GM18858 (cell line): ENCODE measurements at regions not wholly inside any gene's neighbourhood (a gene's known extent, or its start where the extent isn't known, plus 50 kb on each side); places are given as distances from the start of the nearest gene placed in this dataset.
"Not testable (repeated sequence)": the region's sequence is repeated elsewhere in the genome, so short reads cannot be mapped to it uniquely, and the experiment has no call there.

Experiments
- ATAC-seq: cut with Tn5 transposase; IDR thresholded peaks from one replicate; pipeline ENCODE4 v1.9.1; 2021; ENCODE audit not compliant: unreplicated experiment

DNA sequence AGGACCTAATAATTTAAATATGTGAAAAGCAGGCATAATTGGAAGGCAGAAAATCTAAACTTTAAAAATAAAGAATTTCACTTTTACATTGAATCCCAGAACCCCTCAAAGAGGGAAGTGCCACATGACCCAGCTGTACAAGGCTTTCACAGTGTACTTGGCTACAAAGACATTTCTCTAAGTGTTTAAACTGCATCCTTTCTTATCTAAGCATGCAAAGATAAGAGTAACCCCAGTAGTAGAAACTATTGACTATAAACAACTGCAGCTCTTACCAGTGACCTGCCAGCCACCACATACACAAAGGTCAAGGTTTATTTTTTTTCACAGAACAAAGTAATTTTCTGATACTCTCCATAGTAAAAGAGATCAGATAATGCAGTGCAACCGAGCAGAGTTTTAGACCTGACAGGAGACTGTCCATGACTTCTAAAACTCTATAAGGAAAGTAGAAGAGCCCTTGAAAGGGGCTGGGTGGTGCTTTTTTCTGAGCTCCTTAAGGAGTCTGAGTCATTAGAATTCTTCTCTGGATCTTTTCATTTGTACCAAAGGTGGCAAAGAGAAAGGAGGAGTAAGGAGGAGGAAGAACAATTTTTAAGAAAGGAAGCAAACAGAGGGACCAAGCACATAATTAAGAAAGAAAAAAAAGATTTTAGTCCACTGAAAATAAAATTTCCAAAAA, 750.6 kb downstream of the PRIM2 start:
- not testable (repeated sequence) for ATAC-seq

DNA sequence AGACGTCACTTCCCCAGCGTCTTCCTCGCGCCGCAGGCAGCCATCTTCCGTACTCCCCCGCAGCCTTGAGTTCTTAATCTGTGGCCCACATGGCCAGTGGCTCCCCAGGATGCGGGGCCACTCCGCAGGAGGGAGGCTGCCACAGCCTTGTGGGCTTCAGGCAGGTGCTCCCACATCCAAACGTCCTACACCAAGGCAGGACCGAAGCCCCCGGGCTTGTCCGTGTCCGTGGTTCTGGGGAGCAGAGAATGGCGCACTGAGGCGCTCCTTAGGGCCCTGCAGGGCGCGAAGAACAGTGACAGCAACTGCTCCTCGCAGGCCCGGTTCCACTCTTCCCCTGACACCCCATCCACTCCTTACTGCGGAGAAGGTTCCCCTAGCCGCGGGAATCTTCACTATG, 755.8 kb downstream of the PRIM2 start:
- no peak for ATAC-seq

DNA sequence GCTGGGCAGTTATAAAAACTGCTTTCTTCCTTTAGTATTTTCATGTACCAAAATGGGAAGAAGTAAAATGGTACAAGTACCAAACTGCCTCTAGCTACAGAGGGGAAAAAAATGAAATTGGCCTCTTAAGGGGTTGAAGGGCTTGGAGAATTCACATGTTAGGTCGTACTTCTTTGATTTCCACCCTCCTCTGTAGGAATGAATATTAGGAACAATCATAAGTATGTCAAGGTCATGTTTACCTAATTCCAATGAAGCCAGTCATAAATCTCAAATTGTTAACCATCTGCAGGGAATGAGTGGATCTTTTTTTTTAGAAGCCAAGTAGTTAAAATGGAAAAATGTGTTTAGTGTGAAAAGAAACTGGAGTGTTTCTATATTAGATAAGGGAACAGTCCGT, 772.6 kb downstream of the PRIM2 start:
- ATAC-seq: not testable (repeated sequence)

DNA sequence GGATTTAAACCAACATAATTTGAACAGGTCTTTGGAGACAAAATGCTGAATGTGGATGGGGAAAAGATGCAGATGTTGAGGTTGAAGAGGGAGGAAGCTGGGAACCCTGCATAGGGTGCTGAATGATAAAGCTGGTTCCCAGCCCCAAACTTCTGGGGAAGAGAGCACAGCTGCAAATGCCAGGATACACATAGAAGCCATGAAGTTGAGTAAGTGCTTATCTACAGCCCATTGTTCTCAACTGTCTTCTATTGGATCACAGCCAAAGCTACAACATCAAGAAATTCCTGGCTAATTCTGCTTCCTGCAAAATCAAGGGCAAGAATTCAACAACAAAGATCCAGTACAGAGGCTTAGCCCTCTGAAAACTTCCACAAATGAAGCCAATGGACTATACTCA, 779.8 kb downstream of the PRIM2 start:
- ATAC-seq: not testable (repeated sequence)

DNA sequence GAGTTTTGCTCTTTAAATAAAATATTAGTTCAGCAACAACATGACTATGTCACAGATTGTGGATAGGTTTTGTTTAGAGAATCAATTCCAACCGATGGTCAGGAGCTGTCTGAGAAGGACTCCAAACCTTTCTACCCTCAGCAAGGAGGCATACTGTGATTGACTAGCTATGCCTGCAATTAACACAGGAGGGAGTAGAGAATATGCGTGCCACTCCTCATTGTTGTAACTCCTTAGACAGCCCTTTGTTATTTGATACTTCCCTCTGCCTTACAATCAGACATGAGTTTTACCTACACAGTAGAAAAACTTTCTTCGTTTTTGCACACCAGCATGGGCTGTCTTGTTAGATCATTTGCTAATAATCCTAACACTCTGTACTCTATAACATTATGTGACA, 796.5 kb downstream of the PRIM2 start:
- ATAC-seq: no peak

DNA sequence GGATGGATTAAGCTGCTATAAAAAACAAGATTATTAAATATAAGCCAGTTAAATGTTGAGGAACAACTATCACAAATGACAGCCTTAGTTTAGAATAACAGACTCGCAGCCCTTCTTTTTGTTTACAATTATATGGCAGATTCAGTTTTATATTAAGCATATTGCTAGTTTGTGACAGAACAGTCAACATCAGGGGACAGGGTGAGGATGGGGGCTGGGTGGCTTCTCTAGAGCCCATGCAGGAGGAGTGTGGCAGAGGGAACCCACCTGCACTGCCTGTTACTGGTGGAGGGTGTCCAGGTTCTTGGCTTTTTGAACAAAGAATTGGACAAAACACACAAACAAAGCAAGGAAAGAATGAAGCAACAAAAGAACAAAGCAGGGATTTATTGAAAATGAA, 799.7 kb downstream of the PRIM2 start:
- not testable (repeated sequence) for ATAC-seq

DNA sequence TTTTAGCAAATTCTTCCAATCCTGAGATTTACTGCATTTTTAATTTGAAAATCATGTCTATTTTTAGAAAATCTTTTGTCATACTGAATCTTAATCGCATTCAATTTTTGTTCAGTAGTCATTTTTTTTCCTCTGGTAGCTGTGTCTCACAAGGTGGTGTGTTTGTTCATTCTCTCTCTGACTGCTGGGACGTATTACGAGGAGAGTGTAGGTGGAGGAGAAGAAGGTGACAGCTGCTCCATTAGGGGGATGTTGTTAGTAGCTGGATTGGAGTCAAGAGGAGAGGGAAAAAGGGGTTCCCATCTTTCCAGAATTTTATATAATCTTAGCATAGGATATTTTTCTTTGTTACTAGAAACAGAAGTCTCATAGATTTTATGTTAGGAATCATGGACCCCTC, 804.2 kb downstream of the PRIM2 start:
- ATAC-seq: not testable (repeated sequence)

DNA sequence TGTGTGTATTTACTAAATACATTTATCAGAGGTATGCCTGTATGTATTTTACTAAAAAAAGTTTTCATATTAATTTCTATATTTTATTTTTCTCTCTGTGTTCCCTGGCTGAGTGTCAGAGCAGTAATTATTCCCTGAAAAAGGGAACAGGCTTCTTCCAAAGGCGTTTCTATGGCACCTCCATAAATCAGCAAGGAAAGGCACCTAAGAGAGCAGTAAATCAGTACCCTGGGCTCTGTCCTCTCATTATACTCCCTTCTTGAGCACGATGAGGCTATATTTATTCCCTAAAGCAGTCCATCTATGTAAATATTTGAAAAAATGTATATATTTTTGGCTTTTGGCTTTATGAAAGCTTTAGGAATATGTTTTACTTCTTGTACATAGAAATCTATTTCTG, 806.3 kb downstream of the PRIM2 start:
- not testable (repeated sequence) for ATAC-seq

DNA sequence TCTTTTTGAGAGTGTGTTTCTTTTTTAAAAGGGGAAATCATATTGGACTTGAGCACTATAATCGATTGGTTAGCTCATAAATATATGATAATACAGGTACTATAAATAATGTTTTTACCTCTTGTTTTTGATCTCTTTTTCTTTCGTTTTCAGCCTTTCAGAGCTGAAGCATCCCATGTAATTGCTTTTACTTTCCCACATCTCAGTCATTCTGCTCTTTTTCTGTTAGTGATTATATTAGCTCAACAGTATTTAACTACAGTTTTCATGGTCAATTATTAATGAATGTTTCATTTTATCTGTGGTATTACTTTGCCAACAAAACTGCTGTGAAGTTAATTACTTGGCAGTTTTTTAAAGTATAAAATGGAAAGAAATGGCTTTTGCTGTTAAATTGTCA, 811.1 kb downstream of the PRIM2 start:
- not testable (repeated sequence) for ATAC-seq

DNA sequence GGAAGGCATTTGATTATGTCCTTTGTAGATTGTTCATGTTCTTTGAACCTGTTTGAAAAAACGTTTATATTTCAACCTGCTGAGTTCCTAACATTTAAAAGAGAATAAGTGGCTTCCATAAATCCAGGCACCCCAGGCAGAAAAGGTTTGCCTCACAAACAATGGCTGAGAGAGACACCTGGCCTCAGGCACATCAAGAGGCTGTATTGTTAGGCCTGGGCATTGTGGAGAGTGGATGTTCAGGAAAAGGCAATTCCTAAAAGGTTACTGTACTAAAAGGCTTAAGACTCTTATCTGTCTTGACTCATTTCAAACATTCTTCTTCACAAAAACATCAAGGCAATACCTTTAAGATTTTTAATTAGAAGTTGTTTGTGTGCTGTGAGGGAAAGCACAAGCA, 811.7 kb downstream of the PRIM2 start:
- ATAC-seq: not testable (repeated sequence)

DNA sequence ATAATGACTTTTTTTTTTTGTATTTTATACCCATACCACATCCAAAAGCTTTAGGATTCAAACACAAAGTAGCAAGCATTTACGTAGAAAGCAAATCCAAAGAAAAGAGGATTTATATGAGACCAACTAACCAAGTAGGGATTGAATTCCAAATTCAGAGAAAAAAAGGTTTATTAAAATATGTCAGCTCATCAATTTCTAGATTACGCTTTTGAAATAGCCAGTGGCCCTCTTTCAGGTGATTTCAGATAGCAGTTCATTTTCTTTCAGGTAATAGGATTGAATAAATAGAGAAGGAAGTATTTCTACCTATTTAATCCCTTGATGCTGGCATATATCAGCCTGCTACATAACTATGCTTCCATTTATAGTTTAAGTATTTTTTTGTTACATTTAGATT, 822.3 kb downstream of the PRIM2 start:
- ATAC-seq: not testable (repeated sequence)

DNA sequence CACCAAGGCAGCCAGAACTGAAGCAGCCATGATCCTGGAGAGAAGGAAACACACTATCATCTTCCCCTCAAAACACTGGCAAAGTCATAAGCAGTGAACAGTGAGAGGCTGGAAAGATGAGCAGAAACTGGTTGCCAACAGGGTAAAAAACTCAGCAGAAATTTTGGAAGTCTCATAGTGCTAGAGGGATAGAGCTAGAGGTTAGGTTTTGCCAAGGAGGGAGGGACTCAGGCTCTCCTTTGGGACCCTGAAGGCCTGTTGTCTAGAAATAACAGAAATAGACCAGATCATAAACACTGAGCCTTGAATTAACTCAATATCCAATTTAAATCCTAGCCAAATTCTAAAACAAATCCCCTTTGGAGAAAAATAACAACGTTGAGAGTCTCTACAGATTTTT, 853.6 kb downstream of the PRIM2 start:
- ATAC-seq: not testable (repeated sequence)

DNA sequence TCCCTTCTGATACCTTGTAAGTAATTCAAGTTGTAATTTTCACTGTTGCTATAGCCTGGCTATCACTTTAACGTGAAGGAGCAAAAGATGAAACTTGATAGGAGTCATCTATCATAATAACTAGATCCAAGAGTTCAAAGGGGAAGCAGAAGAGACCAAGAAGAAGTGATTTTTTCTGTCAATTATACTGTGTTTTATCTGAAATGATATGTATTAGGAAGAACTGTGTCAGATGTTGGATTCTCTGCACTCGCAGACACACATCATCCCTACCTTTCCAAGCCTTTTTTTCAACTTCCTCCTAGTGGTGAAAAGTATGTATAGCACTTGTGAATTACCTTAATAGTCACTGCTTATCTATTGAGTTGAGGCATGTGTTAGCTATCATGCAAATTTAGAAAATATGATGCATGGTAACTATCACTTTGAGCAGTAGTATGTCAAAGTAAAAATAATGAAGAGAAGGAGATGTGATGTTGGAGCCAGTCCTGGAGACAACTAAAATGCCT, 864.2 kb downstream of the PRIM2 start:
- ATAC-seq: peak; percentile 76

DNA sequence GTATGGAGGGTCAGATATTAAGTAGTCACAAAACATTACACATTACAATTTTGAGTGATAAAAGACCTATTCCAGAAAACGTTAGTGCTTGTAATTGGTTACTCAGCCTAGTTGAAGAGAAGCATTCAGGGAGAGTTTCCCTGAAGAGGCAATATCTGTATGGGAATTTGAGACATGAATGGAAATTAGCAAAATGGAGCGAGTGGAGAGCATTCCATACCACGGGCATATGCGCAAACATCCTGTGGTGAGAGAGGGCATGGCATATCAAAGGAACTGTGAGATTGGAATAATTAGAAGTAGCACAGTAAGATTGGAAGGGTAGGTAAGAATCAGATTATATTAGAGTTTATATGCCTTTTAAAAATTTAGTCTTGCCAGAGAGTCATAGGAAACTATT, 867.9 kb downstream of the PRIM2 start:
- ATAC-seq: not testable (repeated sequence)

DNA sequence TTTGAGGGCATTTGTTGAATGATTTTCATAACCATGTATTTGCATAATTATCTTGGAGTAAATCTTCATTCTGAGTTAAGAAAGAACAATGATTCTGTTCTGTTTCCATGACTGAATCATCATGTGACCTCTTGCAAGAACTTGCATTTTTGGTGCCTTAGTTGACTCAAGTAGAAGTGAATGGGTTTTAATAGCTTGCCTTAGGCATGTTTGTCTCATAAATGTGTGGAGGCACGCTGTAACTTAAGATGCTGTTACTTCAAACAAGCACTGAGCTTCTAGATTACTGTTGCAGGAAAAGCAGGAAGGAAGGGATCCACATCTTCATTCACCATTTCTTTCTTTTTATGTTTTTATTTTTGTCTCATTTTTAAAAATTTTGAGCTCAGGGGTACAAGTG, 875.8 kb downstream of the PRIM2 start:
- ATAC-seq: not testable (repeated sequence)

DNA sequence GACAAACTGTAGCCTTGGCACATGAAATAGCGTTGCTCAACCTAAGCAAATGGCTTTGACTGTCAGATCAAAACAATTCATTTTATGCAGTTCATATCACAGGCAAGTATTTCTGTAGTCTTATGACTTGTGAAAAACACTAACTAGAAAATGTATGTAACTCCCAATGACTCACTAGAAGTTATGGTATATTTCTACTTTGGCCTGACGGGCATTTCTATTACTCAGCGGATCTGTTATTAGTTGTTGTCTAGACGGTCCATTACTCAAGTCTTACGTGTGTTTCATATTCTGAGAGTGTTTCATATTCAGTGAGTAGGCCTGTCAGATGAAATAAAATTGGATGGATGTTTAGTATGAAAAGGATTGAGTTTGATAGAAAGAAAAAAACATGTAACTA, 880.9 kb downstream of the PRIM2 start:
- no peak for ATAC-seq

DNA sequence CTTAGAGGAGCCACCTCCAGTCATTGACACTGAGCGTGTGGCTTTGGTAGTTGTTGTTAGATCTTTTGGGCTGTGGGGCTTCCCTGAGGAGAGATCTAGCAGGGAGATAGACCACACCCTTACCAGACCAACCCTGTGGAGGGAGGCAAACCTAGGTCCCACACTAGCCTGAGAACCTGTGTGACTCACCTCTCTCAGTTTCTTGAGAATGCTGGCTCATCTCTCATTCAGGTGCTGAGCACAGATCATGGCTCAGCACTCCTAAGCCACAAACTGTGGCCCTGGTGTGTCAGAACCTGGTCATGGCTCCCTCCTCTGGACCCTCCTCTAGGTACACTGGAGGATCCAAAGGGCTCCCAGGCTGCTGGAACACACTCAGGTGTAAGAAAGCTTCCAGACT, 919.7 kb downstream of the PRIM2 start:
- not testable (repeated sequence) for ATAC-seq

DNA sequence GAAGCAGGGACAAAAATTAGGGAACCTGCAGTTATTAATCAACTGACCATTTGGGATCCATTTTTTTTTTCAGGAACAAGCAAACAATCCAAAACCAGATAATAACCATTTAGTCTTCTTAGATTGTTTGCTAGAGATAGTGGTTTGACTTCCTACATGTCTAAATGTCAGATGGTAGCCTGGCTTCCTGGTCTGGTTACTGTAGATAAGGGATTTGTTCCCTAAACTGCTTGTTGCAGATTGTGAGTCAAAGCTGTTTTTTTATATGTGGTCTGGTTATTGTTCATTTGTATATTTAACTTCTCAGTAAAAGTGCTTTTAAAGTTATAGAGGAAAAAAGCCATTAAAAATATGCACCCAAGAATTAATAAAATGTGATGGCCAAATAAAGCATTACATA, 921.0 kb downstream of the PRIM2 start:
- ATAC-seq: not testable (repeated sequence)

DNA sequence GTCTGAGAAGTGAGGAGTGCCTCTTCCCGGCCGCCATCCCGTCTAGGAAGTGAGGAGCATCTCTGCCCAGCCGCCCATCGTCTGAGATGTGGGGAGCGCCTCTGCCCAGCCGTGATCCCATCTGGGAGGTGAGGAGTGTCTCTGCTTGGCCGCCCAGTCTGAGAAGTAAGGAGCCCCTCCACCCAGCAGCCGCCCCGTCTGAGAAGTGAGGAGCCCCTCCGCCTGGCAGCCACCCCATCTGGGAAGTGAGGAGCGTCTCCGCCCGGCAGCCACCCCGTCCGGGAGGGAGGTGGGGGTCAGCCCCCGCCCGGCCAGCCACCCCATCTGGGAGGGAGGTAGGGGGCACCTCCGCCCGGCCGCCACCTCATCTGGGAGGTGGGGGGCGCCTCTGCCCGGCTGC, 940.2 kb downstream of the PRIM2 start:
- not testable (repeated sequence) for ATAC-seq

DNA sequence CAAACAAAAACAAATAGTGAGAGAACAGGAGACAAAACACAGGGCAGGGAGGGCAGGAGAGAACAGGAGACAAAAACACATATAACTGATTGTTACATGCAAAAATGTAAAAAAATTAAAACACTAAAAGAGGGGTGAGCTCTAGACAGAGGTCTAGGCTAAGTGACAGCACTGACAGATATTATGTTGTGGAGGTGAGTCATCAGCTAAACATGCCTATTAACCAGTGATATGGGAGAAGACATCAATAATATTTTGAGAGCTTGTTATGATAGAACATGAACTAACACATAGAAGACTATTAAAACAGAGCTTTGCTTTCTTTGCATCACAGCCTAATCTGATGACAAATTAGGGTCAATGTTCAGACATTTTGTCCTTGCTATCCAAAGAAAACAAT, 972.7 kb downstream of the PRIM2 start:
- no peak for ATAC-seq

DNA sequence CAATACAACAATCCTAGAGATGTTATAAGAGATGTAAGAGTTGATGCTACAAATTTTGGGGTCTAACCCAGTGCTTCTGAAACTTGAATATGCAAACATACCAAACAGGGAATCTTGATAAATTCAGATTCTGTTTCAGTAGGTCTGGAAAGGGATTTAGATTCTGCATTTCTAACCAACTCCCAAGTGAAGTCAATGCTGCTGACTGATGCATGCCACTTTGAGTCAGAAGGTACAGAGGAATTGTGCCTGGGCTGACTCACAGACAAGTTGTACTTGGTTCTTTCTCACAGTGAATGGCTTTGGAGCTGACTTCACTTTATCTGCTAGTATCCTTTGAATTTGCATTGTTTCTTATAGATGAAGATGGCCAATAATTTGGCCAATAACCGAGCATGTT, 973.9 kb downstream of the PRIM2 start:
- ATAC-seq: not testable (repeated sequence)

DNA sequence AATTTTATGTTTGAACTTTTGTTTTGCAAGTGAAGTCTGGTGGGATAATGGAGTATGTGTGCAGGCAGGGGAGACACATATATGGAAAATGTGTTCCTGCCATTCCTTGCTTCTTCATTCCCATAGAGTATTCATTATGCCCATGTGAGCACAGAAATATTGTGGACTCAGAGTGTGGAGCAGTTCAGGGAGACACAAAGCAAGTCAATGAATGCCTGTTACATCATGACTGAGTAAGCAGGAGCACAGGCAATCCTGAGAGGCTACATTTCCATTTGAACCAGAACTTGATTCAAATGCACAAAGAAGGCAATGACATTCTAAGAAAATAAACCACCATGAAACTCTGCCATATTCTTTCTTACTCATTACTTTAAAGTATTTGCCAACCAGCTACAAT, 990.5 kb downstream of the PRIM2 start:
- ATAC-seq: not testable (repeated sequence)

DNA sequence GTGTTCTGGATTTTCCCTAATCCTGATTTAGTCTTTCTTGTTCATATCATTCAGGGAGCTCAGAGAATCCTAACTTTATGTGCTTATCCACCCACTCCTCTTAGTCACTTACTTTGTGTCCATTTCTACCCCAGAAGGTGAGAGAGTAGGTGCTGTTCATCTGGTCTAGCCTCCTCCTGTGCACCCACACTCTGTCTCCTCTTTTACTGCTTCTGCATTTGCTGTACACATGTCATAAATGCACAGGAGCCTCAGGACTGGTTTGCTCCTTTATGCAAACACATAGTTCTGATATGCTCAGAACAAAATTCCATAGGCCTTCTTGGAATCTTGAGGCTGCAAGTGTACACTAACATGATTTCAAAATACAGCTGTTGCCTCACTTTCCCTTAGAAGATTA, 1014.7 kb downstream of the PRIM2 start:
- not testable (repeated sequence) for ATAC-seq
